ENCODE measurements at regions not wholly inside any gene's neighbourhood (a gene's known extent, or its start where the extent isn't known, plus 50 kb on each side); places are given as distances from the start of the nearest gene placed in this dataset.

GRCh38 chr7:26074919-26075318 lies 77.1 kb upstream of the NFE2L3 start:
- Histone ChIP-seq H3K9me2 (ENCODE audit: insufficient read depth) (0 out of 2 replicates have a peak, but pooled peaks cover 3% of the 10 kb centered on the region), H3K4me3 (no peak overlapping the region), H3K36me3 (ENCODE audit: low read depth) (no peaks in the 10 kb centered on the region), H3F3A (ENCODE audit: insufficient read depth, low read depth) (no peaks in the 10 kb centered on the region), H3K27me3 (ENCODE audit: insufficient read depth, low read depth) (no peaks in the 10 kb centered on the region), H3K79me2 (ENCODE audit: low read depth) (no peaks in the 10 kb centered on the region), H4K20me1 (ENCODE audit: insufficient read depth) (no peaks in the 10 kb centered on the region), H3K4me1 (replicated peaks; ENCODE audit: insufficient read depth) (peaks cover 10% of the 10 kb centered on the region; the same call in 1 of the 2 replicates), H2AFZ (no peak overlapping the region), H3K27ac (no peak overlapping the region), H3K9me3 (ENCODE audit: insufficient read depth, low read depth) (no peaks in the 10 kb centered on the region), H3K4me2 (no peak overlapping the region)
- no peak for DNase-seq
- no peak for TF ChIP-seq EZH2 (IDR thresholded peaks at IDR 0.05; ENCODE audit: low read depth)
- TF ChIP-seq, protein P1, sequence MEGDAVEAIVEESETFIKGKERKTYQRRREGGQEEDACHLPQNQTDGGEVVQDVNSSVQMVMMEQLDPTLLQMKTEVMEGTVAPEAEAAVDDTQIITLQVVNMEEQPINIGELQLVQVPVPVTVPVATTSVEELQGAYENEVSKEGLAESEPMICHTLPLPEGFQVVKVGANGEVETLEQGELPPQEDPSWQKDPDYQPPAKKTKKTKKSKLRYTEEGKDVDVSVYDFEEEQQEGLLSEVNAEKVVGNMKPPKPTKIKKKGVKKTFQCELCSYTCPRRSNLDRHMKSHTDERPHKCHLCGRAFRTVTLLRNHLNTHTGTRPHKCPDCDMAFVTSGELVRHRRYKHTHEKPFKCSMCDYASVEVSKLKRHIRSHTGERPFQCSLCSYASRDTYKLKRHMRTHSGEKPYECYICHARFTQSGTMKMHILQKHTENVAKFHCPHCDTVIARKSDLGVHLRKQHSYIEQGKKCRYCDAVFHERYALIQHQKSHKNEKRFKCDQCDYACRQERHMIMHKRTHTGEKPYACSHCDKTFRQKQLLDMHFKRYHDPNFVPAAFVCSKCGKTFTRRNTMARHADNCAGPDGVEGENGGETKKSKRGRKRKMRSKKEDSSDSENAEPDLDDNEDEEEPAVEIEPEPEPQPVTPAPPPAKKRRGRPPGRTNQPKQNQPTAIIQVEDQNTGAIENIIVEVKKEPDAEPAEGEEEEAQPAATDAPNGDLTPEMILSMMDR (conservative IDR thresholded peaks at IDR 0.05), result no peak
- intact Hi-C loops (cut with micrococcal nuclease; ENCODE audit: unreplicated experiment), result no loop called here
- BruUV-seq (replicated peaks), result no TSS peak
- ChIA-PET CTCF (no interaction called here), POLR2A (ENCODE audit: unreplicated experiment) (no interaction called here)

DNA sequence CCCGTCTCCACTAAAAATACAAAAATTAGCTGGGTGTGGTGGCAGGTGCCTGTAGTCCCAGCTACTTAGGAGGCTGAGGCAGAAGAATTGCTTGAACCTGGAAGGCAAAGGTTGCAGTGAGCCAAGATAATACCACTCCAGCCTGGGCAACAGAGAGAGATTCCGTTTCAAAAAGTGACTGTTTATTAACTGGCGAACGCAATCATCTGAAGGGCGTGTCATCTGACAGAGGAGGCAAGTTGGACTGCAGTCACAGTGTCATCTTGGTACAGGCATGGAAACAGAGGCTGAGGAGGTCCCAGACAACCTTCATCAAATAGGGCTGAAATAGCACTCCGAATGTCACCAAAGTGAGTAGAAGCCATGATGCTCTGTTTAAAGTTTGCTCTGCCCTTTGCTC lies 75.3 kb upstream of the NFE2L3 start:
- Histone ChIP-seq H2AFZ (no peak overlapping the region), H3F3A (ENCODE audit: insufficient read depth, low read depth) (no peaks in the 10 kb centered on the region), H3K27me3 (ENCODE audit: insufficient read depth, low read depth) (no peaks in the 10 kb centered on the region), H3K9me3 (ENCODE audit: insufficient read depth, low read depth) (no peaks in the 10 kb centered on the region), H3K9me2 (ENCODE audit: insufficient read depth) (no peaks in the 10 kb centered on the region), H3K27ac (no peak overlapping the region), H3K4me1 (replicated peaks; ENCODE audit: insufficient read depth) (peaks cover 24% of the 10 kb centered on the region), H3K79me2 (ENCODE audit: low read depth) (no peaks in the 10 kb centered on the region), H3K4me3 (no peak overlapping the region), H3K4me2 (no peak overlapping the region), H4K20me1 (ENCODE audit: insufficient read depth) (no peaks in the 10 kb centered on the region), H3K36me3 (ENCODE audit: low read depth) (no peaks in the 10 kb centered on the region)
- intact Hi-C loops (cut with micrococcal nuclease; ENCODE audit: unreplicated experiment), result no loop called here
- ChIA-PET CTCF (no interaction called here), POLR2A (ENCODE audit: unreplicated experiment) (no interaction called here)
- no peak for DNase-seq
- TF ChIP-seq, protein P1 (conservative IDR thresholded peaks at IDR 0.05), result no peak
- TF ChIP-seq EZH2 (IDR thresholded peaks at IDR 0.05; ENCODE audit: low read depth), result no peak
- no TSS peak for BruUV-seq (replicated peaks)

GRCh38 chr7:26078437-26079336 lies 73.3 kb upstream of the NFE2L3 start:
- H3K4me2 ChIP-seq, result no peak overlapping the region
- CTCF ChIA-PET, result interaction anchor here (0.7 to 1.2 kb wide), 3 partner anchors 12 to 61 kb away, joined by 3 to 8 read pairs (median 3); no protein-coding TSS in a partner anchor
- no peaks in the 10 kb centered on the region for H3K27me3 ChIP-seq (ENCODE audit: insufficient read depth, low read depth)
- TF ChIP-seq, protein P1 (conservative IDR thresholded peaks at IDR 0.05), result no peak
- TF ChIP-seq EZH2 (IDR thresholded peaks at IDR 0.05; ENCODE audit: low read depth), result no peak
- no peak overlapping the region for H3K27ac ChIP-seq
- H3K9me2 ChIP-seq (ENCODE audit: insufficient read depth), result no peaks in the 10 kb centered on the region
- H3K4me1 ChIP-seq (replicated peaks; ENCODE audit: insufficient read depth), result peaks cover 37% of the 10 kb centered on the region
- no peak overlapping the region for H3K4me3 ChIP-seq
- BruUV-seq (replicated peaks), result no TSS peak
- H4K20me1 ChIP-seq (ENCODE audit: insufficient read depth), result no peaks in the 10 kb centered on the region
- H2AFZ ChIP-seq, result no peak overlapping the region
- peak in 1 of 2 experiments; percentile 51 for DNase-seq
- no peaks in the 10 kb centered on the region for H3K36me3 ChIP-seq (ENCODE audit: low read depth)
- no peaks in the 10 kb centered on the region for H3K9me3 ChIP-seq (ENCODE audit: insufficient read depth, low read depth)
- peaks cover 18% of the 10 kb centered on the region for H3F3A ChIP-seq (ENCODE audit: insufficient read depth, low read depth)
- POLR2A ChIA-PET (ENCODE audit: unreplicated experiment), result interaction anchor here (0.7 kb wide), 1 partner anchor 569 kb away, joined by 12 read pairs; no protein-coding TSS in a partner anchor
- intact Hi-C loops (cut with micrococcal nuclease; ENCODE audit: unreplicated experiment), result no loop called here
- H3K79me2 ChIP-seq (ENCODE audit: low read depth), result no peaks in the 10 kb centered on the region
